WERI-Rb-1 (cell line): ENCODE measurements at regions not wholly inside any gene's neighbourhood (a gene's known extent, or its start where the extent isn't known, plus 50 kb on each side); places are given as distances from the start of the nearest gene placed in this dataset.
A peak's percentile ranks its signal among the peaks of the same experiment; 100 is the strongest.

Source experiments
- DNase-seq: peaks from one replicate; pipeline ENCODE4 v3.0.0-alpha.2; 2020
- H3K27ac ChIP-seq: fragments of 250-450 bp; sonication (Bioruptor Pico); 2 replicates; pipeline ENCODE4 v1.5.1; 2020; ENCODE audit warnings: mild to moderate bottlenecking, moderate library complexity
- H3K27me3 ChIP-seq: fragments of 250-450 bp; sonication (Bioruptor Pico); 2 replicates; pipeline ENCODE4 v1.5.1; 2021; ENCODE audit warnings: mild to moderate bottlenecking, low read depth, moderate library complexity; ENCODE audit not compliant: insufficient read depth, severe bottlenecking
- H3K36me3 ChIP-seq: fragments of 250-450 bp; sonication (Bioruptor Pico); 2 replicates; pipeline ENCODE4 v1.5.1; 2020; ENCODE audit warnings: mild to moderate bottlenecking, moderate library complexity
- H3K4me3 ChIP-seq: 2 replicates; pipeline ENCODE4 v1.5.1; 2011; ENCODE audit warnings: low read depth, mild to moderate bottlenecking, control low read depth, low read length
- H3K9me3 ChIP-seq: fragments of 250-450 bp; sonication (Bioruptor Pico); 2 replicates; pipeline ENCODE4 v1.5.1; 2021; ENCODE audit warnings: mild to moderate bottlenecking, moderate library complexity; ENCODE audit not compliant: severe bottlenecking
- TF ChIP-seq, protein P1 (sequence below): IDR thresholded peaks from 2 replicates; pipeline ENCODE4 v1.5.1; 2011; ENCODE audit warnings: low read depth, mild to moderate bottlenecking, control low read depth, inconsistent platforms, low read length

DNA sequence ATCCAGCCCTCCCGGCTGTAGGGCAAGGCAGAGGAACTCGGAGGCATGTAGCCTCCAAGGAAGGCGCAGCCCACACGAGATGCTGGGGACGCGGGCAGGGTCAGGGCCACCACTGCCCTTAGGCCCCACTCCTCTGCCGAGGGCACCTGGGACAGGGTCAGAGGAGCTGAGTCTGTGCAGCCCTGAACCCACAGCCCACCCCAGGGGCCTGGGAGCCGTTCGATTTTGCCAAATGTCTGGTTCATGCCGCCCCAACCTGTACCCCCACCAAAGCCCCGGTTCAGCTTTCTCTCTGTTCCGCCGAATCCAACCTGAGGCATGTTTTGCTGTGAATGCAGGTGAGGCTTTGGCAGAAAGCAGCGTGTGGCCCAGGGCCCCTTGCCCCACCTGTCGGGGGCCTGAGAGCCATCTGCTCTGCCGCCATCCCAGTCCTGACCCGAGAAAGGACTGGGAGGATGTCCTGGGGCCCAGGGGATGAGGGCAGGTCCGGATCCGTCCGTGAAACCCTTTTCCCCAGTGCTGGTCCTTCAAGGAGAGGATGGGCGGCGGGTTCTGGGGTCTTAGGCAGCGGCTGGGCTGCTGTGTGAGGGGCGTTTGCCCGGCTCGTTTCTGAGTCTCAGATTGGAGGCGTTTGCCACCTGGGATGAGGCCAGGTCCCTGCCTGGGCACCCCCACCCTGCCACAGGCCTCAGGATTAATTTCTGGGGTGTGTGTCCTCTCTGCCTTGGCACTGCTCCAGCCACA, 79.3 kb upstream of the GATA5 start:
- TF ChIP-seq, protein P1, sequence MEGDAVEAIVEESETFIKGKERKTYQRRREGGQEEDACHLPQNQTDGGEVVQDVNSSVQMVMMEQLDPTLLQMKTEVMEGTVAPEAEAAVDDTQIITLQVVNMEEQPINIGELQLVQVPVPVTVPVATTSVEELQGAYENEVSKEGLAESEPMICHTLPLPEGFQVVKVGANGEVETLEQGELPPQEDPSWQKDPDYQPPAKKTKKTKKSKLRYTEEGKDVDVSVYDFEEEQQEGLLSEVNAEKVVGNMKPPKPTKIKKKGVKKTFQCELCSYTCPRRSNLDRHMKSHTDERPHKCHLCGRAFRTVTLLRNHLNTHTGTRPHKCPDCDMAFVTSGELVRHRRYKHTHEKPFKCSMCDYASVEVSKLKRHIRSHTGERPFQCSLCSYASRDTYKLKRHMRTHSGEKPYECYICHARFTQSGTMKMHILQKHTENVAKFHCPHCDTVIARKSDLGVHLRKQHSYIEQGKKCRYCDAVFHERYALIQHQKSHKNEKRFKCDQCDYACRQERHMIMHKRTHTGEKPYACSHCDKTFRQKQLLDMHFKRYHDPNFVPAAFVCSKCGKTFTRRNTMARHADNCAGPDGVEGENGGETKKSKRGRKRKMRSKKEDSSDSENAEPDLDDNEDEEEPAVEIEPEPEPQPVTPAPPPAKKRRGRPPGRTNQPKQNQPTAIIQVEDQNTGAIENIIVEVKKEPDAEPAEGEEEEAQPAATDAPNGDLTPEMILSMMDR = no peak
- Histone ChIP-seq H3K36me3 (no peaks in the 10 kb centered on the region), H3K27ac (no peak overlapping the region), H3K4me3 (no peak overlapping the region), H3K9me3 (no peaks in the 10 kb centered on the region), H3K27me3 (peaks cover 5% of the 10 kb centered on the region)
- peak; percentile 26 for DNase-seq

DNA sequence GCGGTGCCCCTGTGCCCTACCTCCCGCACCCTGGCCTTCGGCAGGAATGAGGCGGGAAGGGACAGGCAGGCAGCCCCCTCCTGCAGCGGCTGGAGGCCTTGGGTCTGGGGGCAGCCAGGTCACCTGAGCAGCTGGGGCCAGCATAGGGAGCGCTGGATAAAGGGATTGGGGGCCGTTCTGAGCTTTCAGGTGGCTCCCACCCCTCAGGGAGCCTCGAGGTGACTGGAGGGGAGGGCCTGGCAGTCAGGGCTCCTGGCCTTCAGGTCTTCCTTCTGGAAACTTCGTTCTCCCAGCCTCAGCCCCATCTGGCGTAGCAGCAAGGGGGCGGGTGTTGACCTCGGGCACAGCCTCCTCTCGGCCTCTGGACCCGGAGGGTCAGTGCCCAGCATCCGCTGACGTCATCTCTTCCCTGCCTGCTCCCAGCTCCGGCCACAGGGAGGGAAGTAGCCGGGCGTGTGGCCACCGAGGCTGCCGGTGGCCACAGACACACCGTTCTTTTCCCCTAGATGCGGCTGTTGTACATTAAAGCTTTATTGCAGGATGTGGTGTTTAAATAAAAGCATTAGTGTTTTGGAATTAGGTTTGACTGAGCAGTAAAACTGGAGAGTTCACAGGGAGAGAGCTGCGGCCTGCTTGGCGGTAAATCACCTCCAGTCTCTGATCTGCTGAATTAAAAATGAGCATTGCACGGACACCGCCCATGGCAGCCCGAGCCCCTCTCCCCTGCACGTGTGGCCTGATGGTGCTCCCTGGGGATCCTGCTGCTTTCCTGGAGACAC, 80.0 kb upstream of the GATA5 start:
- H3K36me3 ChIP-seq = no peaks in the 10 kb centered on the region
- H3K9me3 ChIP-seq = no peaks in the 10 kb centered on the region
- no peak overlapping the region for H3K27ac ChIP-seq
- H3K27me3 ChIP-seq = peaks cover 5% of the 10 kb centered on the region
- H3K4me3 ChIP-seq = no peak overlapping the region
- TF ChIP-seq, protein P1 = no peak
- DNase-seq = no peak

DNA sequence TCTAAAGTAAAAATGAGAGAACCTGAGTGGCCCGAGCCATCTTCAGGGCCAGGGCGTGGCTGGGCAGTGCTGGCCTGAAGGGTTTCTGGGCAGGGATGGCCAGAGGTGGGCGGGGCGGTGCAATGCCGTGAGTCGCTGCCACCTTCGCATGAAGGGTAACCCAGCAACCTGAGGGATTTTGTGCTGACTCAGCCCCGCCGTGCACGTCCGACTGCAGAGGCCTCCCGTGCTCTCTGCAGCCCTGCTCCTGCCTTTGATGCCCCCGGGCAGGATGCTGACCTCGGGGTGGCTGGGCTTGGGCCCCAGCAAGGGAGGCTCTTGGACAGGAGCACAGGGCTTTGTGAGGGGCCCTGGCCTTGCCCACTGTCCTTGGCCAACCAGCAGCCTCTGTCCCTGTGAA, 81.7 kb upstream of the GATA5 start:
- Histone ChIP-seq H3K36me3 (no peaks in the 10 kb centered on the region), H3K9me3 (no peaks in the 10 kb centered on the region), H3K27ac (no peak overlapping the region), H3K4me3 (no peak overlapping the region), H3K27me3 (no peaks in the 10 kb centered on the region)
- no peak for DNase-seq
- TF ChIP-seq, protein P1 = no peak

DNA sequence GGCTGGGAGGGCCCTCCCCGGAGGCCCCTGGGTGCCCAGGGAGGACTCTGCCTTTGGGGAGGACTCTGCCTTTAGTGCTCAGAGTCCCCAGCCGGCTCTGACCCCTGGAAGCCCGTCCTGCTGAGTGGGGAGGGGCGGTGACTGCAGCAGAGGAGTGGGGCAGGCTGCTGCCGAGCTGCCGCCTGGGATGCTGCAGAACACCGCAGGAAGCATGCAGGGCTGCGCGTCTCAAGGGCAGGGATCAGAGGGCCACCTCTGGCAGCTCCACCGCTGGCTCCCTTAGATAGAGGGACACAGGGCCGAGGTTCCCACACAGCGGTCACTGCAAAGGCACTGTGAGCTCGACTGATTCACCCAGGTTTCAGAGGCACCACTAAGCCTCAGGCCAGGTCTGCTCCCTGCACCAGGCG, 82.2 kb upstream of the GATA5 start:
- Histone ChIP-seq H3K27me3 (no peaks in the 10 kb centered on the region), H3K9me3 (no peaks in the 10 kb centered on the region), H3K36me3 (no peaks in the 10 kb centered on the region), H3K27ac (no peak overlapping the region), H3K4me3 (no peak overlapping the region)
- DNase-seq = no peak
- TF ChIP-seq, protein P1 = no peak

DNA sequence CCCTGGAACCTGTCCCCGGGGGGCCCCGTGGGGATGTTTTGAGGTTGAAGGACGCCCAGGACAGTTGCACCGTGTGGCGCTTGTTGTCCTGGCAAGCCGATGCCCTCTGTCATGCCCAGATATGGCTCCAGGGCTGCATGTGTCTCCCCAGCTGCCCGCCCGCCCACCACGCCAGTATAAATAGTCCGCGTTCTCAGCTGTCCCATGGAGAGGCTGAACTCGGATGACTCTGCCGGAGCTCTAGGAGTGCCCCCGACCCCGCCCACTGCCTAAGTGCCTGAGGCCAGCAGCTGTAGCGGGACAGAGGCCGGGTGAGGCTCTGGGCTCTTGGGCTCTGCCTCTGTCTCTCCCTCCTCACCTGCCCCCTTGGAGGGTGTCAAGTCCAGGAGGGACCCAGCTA, 83.0 kb upstream of the GATA5 start:
- Histone ChIP-seq H3K9me3 (no peaks in the 10 kb centered on the region), H3K36me3 (no peaks in the 10 kb centered on the region), H3K27me3 (no peaks in the 10 kb centered on the region), H3K27ac (no peak overlapping the region), H3K4me3 (no peak overlapping the region)
- DNase-seq = peak; percentile 38
- TF ChIP-seq, protein P1 = no peak
